ENCODE measurements at regions not wholly inside any gene's neighbourhood (a gene's known extent, or its start where the extent isn't known, plus 50 kb on each side); places are given as distances from the start of the nearest gene placed in this dataset.

- TF ChIP-seq CTCF (IDR thresholded peaks at IDR 0.05): peak; percentile 59
These were observed 93.7 kb upstream of the ETS2 start for GRCh38 chr21:38712071-38712470.

GRCh38 chr21:38712664-38713063, 93.1 kb upstream of the ETS2 start:
- TF ChIP-seq CTCF (IDR thresholded peaks at IDR 0.05): no peak

GRCh38 chr21:38714039-38714817, 91.5 kb upstream of the ETS2 start:
- no peak for TF ChIP-seq CTCF (IDR thresholded peaks at IDR 0.05)

GRCh38 chr21:38714999-38715398, 90.7 kb upstream of the ETS2 start:
- no peak for TF ChIP-seq CTCF (IDR thresholded peaks at IDR 0.05)

GRCh38 chr21:38716088-38716487, 89.6 kb upstream of the ETS2 start:
- TF ChIP-seq CTCF (IDR thresholded peaks at IDR 0.05): no peak

GRCh38 chr21:38716942-38717341, 88.8 kb upstream of the ETS2 start:
- TF ChIP-seq CTCF (IDR thresholded peaks at IDR 0.05): no peak

GRCh38 chr21:38718481-38718880, 87.2 kb upstream of the ETS2 start:
- no peak for TF ChIP-seq CTCF (IDR thresholded peaks at IDR 0.05)

- TF ChIP-seq CTCF (IDR thresholded peaks at IDR 0.05): no peak
These were observed 85.7 kb upstream of the ETS2 start for GRCh38 chr21:38720074-38720473.

Data from LNCAP (cell line).